Keratinocyte (primary cell): ENCODE measurements at regions not wholly inside any gene's neighbourhood (a gene's known extent, or its start where the extent isn't known, plus 50 kb on each side); places are given as distances from the start of the nearest gene placed in this dataset.

Experiments
- EZH2 ChIP-seq: IDR thresholded peaks from one replicate; pipeline ENCODE4 v1.6.1; 2012; ENCODE audit warnings: inconsistent platforms, mild to moderate bottlenecking, low read length, moderate library complexity
- TF ChIP-seq, protein P1 (sequence below), 3 experiments: IDR thresholded peaks in 1 of 3; conservative IDR thresholded peaks in 1 of 3; optimal IDR thresholded peaks in 1 of 3; 2 replicates in 2 of 3; 3 replicates in 1 of 3; pipeline versions ENCODE3 to v1.5.1; 2011; ENCODE audit warnings: low read length in 3 of 3, mild to moderate bottlenecking in 3 of 3, moderate library complexity in 2 of 3, control low read depth in 1 of 3, inconsistent platforms in 1 of 3; ENCODE audit not compliant: insufficient read depth in 2 of 3; ENCODE audit errors: extremely low read depth in 1 of 3

DNA sequence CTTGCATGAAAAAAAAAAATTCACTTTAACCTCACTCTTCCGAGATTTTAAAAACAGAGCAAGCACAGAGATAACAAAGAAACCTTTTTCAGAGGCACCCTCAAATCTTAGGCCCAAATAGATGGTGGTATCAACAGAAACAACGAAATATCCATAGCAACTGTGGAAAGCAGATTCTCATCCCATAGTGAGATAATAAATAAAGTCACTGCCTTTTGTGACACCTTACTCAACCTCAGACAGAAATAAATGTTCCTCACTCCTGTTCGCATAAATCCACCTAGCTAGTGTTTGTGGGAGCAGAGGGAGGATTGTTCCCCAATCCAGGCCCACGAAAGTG is 60.9 kb upstream of the RTN4 start:
- no peak for TF ChIP-seq EZH2
- TF ChIP-seq, protein P1, sequence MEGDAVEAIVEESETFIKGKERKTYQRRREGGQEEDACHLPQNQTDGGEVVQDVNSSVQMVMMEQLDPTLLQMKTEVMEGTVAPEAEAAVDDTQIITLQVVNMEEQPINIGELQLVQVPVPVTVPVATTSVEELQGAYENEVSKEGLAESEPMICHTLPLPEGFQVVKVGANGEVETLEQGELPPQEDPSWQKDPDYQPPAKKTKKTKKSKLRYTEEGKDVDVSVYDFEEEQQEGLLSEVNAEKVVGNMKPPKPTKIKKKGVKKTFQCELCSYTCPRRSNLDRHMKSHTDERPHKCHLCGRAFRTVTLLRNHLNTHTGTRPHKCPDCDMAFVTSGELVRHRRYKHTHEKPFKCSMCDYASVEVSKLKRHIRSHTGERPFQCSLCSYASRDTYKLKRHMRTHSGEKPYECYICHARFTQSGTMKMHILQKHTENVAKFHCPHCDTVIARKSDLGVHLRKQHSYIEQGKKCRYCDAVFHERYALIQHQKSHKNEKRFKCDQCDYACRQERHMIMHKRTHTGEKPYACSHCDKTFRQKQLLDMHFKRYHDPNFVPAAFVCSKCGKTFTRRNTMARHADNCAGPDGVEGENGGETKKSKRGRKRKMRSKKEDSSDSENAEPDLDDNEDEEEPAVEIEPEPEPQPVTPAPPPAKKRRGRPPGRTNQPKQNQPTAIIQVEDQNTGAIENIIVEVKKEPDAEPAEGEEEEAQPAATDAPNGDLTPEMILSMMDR (optimal IDR thresholded peaks at IDR 0.05 in 1 of 3, IDR thresholded peaks at IDR 0.05 in 1 of 3, conservative IDR thresholded peaks at IDR 0.05 in 1 of 3; ENCODE audit: extremely low read depth in 1 of 3, insufficient read depth in 2 of 3, low read length in 3 of 3) = no peak
